H1 (cell line): ENCODE measurements at regions not wholly inside any gene's neighbourhood (a gene's known extent, or its start where the extent isn't known, plus 50 kb on each side); places are given as distances from the start of the nearest gene placed in this dataset.

Experiments
- BRCA1 ChIP-seq: IDR thresholded peaks from 2 replicates; pipeline ENCODE4 v1.6.1; 2012; ENCODE audit warnings: low read depth, low read length, improper control_type of control experiment
- SAP30 ChIP-seq: fragments of 300-600 bp; sonication (generic); IDR thresholded peaks from 2 replicates; pipeline ENCODE4 v1.7.1; 2012; ENCODE audit warnings: low read length, moderate library complexity, mild to moderate bottlenecking, inconsistent platforms; ENCODE audit not compliant: insufficient read depth, insufficient replicate concordance
- SIX5 ChIP-seq: IDR thresholded peaks from 2 replicates; pipeline ENCODE4 v1.6.1; 2011; ENCODE audit warnings: mild to moderate bottlenecking, low read depth, low read length
- TF ChIP-seq, protein P1 (sequence below): IDR thresholded peaks from 2 replicates; pipeline ENCODE4 v1.6.1; 2011; ENCODE audit warnings: low read depth, mild to moderate bottlenecking, low read length; ENCODE audit not compliant: insufficient read depth

DNA sequence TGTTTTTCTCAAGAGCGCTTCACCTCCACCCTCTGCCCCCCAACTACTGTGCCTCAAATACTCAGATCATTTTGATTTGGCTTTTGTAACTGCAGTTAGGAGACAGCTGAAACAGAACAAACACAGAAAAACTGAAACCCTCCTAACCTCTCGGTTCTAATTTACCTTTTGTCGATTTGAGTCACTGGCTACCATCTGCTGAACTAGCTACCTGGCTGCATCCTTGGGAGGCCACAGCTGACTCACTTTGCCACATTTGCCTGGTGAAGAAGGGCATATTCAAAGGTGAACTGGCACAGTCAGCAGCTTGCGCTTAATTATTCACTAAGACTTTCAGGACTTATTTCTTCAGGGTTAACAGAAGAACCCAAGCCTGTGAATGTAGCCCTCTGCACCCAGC, 117.7 kb downstream of the FOXB1 start (continued):
- TF ChIP-seq, protein P1, sequence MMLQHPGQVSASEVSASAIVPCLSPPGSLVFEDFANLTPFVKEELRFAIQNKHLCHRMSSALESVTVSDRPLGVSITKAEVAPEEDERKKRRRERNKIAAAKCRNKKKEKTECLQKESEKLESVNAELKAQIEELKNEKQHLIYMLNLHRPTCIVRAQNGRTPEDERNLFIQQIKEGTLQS: no peak
- TF ChIP-seq BRCA1 (no peak), SIX5 (no peak), SAP30 (no peak)
